GM18520 (cell line): ENCODE measurements at regions not wholly inside any gene's neighbourhood (a gene's known extent, or its start where the extent isn't known, plus 50 kb on each side); places are given as distances from the start of the nearest gene placed in this dataset.
A peak's percentile ranks its signal among the peaks of the same experiment; 100 is the strongest.
"Not testable (repeated sequence)": the region's sequence is repeated elsewhere in the genome, so short reads cannot be mapped to it uniquely, and the experiment has no call there.

Experiments
- ATAC-seq: cut with Tn5 transposase; IDR thresholded peaks from one replicate; pipeline ENCODE4 v1.9.1; 2021; ENCODE audit not compliant: unreplicated experiment

DNA sequence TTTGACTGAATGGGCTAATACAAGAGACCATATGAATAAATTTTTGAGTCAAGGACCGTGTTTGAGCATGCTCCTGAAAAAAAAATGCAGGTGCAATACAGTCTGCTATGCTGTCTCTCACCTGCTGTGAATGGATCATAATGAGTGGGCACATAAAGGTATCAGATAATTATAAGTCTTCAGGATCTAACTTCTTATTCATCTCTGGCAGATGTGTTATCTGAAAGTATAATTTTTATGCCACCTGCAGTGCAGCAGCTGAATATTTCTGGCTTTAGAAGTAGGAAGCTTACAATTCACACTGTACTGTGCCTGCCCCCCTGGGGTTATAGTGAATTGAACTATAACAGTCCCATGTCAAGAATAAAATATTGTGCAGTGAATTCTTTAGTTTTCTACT, 333.3 kb downstream of the MRPL39 start:
- no peak for ATAC-seq

DNA sequence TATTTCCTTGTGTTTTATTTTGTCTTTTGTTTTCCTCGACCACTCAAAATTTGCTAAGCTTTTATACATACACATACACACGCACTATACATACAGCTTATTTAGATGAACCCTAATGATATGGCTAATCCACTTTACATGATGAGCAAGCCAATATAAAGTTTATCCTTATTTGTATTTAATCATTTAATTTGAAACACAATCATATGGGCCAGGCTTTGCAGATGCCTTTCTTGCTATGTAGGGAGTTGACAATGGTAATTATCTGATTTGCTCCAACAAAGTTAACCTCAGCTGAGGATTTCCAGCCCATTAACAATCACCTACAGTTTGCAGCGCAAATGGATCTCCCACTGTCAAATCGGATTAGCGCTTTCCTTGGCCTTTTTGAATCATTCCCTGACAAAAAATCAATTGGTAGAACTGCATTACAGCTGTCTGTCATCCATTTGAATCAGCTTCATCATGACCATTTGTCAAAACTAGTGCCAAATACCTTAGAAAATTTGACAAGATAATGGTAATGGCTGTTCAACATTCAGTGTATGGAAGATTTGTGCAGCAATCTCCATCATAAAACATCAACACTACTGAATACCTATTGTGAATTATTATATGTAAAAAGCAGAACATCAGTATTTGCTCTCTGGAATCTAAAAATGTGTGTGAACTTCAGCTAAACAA, 352.6 kb downstream of the MRPL39 start:
- ATAC-seq = no peak

DNA sequence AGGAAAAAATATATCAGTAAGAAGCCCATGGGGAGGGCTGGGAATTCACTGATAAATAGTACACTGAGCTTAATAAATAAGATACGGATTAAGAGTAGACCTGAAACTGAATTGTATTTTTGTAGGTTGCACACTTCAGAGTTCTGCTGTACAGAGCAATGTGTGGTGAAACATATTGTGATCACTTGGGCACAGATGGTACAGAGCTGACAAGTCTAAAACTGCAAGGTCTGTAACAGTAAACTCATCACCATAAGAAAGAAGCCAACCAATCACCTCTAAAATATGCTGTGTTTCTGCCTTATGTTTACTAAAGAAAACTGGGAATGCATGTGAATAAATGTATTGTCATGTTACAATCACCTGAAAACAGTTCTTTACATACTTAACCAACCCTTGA, 360.7 kb downstream of the MRPL39 start:
- ATAC-seq = no peak

DNA sequence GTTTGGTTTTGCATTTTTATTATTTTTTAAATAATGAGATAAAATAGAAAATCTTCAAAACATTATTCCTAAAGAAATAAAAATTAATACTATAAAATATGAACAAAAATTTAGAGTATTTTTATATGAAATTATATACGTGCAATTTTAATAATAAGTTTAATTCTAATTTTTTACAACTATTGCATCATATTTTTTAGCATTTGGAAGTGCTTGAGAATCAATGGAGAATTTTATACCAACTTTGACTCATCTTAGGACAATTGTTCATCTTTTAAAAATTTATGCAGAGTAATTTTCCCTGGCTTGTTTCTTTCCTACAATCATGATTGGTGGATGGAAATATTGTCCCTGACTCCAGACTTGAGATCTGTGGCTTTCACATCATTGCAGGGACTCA, 362.5 kb downstream of the MRPL39 start:
- no peak for ATAC-seq

DNA sequence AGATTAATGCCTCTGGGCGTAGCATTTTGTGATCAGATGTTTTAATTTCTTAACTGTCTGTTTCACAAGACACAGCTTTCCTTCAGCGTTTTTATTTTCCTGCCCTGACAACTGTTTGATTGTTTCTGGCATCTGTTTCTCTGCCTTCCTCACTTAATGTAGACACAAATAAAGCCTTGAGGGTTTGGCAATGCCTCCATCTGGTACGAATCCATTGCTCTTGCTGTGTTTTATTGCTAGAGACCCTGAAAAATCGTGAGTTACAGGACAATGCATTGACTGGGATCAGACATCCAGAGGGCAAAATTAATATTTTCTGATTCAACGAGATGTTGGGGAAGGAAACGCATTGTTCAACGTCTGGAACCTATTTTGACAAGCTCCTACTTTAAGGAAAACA, 363.5 kb downstream of the MRPL39 start:
- ATAC-seq = no peak

DNA sequence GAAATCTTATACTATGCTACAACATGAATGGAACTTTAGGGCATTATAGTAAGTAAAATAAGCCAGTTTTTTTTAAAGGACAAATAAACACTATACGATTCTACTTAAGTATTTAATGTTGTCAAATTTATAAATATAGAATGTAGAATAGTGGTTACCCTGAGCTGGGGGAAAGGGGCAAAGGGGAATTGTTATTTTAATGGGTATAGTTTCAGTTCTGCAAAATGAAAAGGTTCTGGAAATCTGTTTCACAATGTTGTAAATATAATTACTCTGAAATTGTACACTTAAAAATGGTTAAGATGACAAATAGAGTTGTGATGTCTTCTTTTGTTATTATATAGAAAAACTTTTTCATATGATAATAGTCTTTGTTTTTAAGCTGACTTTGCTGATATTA, 366.3 kb downstream of the MRPL39 start:
- no peak for ATAC-seq

DNA sequence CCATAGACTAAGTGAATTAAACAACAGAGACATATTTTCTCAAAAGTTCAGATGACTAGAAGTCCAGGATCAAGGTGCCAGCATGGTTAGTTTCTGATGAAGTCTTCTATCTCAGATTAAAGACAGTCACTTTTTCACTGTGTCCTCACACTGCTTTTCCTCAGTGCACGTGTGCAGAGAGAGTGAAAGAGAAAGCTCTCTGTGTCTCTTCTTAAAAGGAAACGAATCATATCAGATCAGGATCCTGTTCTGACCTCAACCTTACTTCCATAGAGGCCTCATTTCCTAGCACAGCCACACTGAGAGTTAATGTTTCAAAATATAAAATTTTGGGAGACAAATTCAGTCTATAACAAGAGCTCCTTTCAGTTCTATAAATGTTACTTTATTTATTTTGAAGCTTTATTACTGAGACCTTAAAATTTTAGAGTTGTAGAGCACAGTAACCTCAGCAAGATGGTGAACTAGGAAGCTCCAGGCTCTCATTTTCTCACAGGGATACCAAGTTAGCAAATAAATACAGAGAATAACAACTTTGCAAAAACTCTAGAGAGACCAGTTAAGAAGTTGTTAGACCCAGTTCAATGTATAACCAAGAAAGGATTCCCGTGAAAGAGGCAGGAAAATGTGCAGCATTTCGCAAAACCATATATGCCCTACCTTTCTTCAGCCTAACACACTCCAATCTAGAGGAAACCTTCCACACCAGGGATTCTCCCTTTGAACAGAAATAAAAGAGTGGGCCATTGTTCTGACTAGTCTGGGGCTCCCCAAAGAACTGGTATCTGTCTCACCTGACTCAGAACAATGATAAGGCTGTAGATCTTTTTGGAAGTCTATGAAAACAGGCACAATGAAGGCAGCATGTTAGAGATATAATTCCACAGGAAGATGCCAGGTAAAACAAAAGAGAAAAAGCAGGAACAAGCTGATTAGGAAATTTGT, 372.2 kb downstream of the MRPL39 start:
- ATAC-seq = peak; percentile 88

DNA sequence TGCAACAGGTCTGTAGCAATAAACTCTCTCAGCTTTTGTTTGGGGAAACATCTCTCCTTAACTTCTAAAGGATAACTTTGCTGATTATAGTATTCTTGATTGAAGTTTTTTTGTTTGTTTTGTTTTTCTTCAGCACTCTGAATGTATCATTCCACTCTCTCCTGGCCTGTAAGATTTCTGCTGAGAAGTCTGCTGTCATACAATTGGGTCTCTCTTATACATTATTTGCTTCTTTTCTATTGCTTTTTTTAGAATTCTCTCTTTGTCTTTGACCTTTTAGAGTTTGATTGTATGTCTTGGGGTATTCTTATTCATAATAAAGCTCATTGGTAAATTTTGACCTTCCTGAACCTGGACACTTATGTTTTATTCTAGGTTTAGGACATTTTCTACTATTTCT, 386.3 kb downstream of the MRPL39 start:
- no peak for ATAC-seq

DNA sequence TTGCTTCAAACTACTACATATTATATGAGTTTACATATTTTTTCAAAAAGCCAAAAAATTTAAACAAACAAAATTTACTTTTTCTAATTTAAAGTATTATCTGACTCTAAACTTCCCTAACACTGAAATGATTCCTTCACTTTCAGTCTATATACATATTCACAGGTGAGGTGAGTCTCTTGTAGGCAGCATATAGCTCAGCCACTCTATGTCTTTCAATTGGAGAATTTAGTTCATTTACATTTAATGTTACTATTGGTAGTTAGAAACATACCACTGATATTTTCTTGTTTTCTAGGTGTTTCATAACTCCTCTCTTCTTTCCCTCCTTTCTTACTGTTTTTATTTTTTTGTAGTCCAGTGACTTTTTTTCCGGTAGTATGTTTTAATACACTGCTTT, 387.1 kb downstream of the MRPL39 start:
- no peak for ATAC-seq

DNA sequence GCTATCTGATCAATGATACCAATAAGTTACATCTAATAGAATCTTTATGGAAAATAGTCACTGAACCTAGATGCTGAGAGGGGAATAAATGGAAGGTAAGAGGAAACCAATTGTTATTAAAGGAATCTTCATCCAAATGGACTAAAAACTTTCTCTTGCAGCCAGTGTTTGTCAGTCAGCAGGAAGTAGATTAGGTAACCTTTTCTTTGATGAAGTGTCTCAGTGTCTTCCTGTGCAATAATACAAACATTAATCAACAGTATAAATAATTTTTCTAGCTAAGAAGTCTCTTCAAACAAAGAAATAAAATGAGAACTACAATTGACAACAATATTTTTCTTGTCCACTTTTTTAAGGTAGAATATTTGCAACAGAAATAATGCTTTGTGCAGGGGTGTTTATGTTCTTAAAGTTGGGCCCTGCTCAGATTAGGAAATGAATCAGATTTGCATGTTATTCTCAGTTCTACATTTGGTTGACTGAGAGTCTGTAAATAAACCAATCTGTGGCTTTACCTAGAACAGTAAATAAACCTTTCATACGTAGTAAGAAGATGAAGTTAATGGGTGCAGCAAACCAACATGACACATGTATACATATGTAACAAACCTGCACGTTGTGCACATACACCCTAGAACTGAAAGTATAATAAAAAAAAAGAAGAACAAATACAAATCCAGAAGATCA, 391.4 kb downstream of the MRPL39 start:
- ATAC-seq = peak; percentile 93

DNA sequence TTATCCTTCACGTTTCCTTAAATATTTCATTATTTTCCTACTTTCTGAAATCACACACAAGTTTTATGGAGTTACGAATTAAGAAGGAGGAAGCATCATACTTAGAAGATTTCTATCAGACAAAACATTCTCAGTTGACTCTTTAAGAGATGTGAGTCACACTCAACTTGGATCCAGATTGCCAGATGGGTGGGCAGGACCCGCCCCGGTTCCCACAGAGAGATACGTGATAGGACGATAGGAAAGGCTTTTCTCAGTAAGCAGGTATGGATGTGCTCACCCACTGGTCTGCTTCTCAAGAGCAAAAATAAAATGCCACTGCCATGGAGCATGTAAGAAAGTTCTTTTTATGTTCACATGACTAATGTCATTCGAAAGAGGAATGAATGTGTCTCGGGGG, 392.6 kb downstream of the MRPL39 start:
- no peak for ATAC-seq

DNA sequence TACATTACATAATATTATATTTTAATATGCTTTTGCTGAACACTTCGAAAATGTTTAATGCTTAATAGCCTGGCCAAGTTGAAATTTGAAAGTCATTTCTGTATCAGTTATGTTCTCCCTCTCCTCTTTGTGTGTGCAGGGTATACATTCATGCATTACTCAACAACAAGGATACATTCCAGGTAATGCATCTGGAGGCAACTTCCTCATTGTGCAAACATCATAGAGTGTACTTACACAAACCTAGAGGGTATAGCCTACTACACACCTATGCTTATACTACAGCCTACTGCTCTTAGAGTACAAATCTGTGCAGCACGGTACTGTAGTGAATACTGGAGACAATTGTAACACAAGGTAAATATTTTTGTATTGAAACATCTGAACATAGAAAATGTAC, 407.3 kb downstream of the MRPL39 start:
- ATAC-seq = no peak

DNA sequence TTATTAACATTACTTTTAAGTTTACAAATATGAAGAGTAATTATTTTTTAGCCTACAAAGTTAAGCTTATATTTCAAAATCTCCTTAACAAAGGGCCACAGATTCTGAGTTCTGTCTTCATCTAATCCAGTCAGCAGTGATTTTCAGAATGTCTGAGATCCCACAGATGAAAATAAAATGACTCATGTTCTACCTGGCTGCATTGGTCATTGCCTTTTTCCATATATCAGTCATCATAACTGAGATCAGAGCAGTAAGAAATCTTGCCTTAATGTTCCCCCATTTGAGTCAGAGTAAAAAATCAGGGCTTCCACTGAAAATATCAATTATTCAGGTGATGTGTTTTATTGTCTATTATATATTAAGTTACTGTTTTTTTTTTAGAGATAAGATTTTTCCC, 416.1 kb downstream of the MRPL39 start:
- ATAC-seq = peak; percentile 39

DNA sequence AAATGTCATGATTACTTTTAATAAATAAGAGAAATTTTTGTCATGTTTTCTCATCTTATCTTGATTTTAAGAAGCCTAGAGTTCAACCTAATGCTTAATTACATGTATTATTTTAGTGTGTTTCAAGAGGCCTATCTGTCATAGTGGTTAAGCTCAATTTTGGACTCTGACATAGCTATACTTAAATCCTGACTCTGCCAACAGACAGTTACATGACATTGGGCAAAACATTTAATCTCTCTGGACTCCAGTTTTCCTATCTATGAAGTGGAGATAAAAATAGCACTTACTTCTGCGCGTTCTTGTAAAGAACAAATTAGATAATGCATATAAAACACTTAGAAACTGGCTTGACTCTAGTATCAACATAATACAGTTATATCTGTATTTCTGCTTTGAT, 417.8 kb downstream of the MRPL39 start:
- ATAC-seq = no peak

DNA sequence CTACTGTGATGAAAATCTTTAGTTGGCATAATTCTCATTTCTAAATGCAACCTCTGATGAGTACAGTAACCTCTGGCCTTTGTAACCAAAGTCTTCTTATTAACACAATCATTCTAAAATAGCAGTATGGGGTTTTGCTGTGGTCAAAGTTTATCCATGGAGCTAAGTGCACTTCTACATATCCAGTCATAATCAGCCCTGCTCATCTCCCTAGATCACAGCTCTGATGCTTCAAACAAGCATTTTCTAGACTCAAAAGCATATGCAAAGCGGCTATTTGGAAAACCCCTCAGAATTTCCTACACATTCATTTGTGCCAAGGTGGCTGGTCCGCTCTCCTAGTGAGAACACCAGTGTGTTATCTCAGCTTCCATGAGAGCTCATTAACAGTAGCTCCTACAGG, 418.6 kb downstream of the MRPL39 start:
- peak; percentile 80 for ATAC-seq

DNA sequence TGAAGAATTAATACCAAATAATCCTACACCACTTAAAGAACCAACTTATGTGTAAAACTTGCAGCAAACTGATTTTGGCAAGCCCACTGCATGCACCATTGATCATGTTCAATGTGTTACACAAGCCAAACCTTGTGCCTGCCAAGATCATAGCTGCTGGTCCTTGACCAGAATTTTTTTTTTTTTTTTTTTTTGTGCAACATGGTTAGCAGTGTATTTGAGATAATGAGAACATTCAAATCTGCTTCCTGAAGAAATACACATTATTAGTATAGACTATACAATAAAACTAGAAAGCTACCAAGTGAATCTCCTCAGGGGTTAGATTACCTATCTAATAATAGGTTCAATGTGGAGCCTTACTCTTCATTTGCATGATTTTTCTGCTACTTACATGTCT, 421.0 kb downstream of the MRPL39 start:
- ATAC-seq = no peak

DNA sequence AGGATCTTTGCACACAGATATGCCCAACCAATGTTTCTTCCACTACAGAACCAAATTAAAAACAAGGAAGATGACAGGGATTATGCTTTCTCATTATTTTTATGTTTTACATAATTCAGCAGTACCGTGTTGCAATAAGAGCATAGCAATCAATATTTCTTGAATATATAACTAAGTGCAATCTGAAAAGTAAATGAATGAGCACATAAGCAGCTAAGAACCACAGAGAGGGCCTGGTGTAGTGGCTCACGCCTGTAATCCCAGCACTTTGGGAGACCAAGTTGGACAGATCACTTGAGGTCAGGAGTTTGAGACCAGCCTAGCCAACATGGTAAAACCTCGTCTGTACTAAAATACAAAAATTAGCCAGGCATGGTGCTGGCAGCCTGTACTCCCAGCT, 423.7 kb downstream of the MRPL39 start:
- ATAC-seq = no peak

DNA sequence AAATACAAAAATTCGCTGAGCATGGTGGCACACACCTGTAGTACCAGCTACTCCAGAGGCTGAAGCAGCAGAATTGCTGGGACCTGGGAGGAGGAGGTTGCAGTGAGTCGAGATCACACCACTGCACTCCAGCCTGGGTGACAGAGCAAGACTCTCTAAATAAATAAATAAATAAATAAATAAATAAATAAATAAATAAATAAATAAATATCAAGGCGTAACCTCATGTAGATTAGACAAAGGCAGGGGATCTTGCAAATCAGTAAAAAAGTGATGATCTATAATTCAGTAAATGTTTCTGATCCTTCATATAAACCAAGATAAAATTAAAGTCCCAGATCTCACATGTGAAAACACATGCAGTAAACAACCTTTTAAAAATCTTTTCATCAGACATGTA, 425.6 kb downstream of the MRPL39 start:
- ATAC-seq = not testable (repeated sequence)

DNA sequence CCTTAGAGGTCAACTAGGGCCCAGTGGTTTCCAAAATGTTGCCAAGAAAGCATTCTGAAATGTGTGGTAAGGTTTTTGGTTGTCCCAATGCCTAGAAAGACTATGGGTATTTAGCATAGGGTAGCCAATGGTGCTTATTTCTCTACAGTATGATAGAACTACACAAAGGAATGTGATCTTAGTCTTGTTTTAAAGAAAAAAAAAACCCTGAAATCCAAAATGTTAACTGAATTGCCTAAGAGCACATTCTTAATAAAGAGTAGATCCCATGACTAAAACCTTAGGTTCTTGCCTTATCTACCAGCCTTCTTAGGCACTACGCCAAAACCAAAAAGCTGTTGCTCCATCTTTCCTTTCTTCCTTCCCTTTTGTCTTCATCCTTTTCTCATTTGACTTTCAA, 428.2 kb downstream of the MRPL39 start:
- ATAC-seq = no peak

DNA sequence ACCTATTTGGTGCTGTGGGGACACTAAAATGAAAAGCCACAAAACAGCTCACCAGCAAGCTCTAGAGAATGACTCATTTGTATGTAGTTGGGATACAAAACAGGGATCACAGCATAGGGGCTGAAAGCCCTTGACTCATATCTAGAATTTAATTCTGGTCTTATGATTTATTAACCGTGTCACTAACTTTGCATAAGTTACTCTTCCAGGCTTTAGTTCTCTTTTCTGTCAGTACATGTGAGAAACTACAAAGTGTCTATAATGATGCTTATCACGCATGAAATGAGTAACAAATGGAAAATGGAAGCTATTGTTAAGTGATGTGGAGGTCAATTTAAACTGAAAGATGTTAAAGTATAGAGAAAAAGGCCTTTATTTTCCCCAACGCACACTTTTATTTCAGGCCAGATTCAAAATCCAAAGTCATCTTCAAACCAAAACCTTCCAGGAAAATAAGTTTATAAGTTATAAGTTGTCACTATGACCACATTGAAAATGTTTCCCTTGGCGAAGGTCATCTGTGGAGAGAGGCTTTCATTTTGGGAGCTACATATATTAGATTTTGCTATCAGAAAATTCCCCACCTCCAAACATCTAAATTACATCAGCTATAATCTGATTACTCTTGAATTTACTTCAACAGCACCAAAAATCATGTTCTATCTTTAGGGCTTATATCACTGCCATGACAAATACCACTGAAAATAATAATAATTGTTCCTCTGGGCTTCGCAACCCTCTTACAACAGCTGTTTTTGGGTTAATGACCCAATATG, 430.5 kb downstream of the MRPL39 start:
- peak; percentile 89 for ATAC-seq

DNA sequence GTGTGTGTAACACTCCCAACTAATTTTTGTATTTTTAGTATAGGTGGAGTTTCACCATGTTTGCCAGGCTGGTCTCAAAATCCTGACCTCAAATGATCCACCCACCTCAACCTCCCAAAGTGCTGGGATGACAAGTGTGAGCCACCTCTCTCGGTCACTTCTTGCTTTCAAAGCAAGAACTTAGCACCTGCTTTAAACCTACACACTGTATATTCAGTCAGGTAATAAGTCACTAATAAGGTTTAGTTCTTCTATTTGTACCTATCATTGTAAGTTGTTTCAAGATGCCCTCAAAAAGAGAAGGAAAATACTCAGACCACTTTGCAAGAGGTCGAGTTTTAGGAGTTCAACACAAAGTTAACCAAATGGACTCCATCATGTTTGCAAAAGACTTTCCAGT, 431.3 kb downstream of the MRPL39 start:
- ATAC-seq = no peak
